ENCODE measurements at regions not wholly inside any gene's neighbourhood (a gene's known extent, or its start where the extent isn't known, plus 50 kb on each side); places are given as distances from the start of the nearest gene placed in this dataset.

GRCh38 chr13:103406967-103407366 is 340.8 kb upstream of the SLC10A2 start:
- no peak for DNase-seq (ENCODE audit: extremely low read depth in 1 of 2, low read depth in 1 of 2)

DNA sequence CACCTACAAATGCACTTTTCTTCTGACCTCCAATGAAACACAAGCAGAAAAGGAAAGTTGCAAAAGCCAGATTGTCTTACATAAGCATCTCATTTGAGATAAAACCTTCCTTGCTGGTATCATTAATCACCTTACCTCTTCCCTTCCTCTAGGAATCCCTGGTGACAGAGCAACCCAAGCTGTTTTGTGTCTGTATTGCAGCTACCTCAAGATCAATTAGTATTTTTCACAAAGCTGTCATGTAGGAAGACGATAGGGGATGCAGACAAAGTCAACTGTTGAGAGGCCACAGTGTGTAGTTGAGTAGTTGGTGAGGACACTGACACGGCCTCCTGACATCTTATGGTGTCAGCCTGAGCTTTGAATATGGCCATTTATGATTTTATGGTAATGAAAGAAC is 339.1 kb upstream of the SLC10A2 start:
- DNase-seq (ENCODE audit: extremely low read depth in 1 of 2, low read depth in 1 of 2), result no peak

GRCh38 chr13:103403814-103404213 is 337.6 kb upstream of the SLC10A2 start:
- DNase-seq (ENCODE audit: extremely low read depth in 1 of 2, low read depth in 1 of 2), result no peak

GRCh38 chr13:103403148-103403740 is 337.0 kb upstream of the SLC10A2 start:
- no peak for DNase-seq (ENCODE audit: extremely low read depth in 1 of 2, low read depth in 1 of 2)

DNA sequence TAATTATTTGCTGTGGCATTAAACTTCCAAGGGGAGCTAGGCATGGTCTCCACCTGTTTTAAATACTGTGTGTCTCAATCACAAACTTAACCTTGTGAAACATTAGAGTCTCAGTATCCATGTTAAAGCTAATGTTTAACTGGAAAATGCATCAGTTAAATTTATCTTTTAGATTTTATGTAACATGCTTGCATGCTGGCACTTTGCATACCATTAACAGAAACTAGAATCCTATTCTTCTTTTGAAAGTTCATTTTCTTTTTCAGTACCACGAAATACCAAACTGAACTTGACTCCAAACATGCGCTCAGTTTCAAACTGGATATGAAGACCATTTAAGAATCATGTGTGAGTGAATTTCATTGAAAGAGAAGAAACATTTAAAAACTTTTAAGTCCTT is 328.9 kb upstream of the SLC10A2 start:
- DNase-seq (ENCODE audit: extremely low read depth in 1 of 2, low read depth in 1 of 2), result no peak

DNA sequence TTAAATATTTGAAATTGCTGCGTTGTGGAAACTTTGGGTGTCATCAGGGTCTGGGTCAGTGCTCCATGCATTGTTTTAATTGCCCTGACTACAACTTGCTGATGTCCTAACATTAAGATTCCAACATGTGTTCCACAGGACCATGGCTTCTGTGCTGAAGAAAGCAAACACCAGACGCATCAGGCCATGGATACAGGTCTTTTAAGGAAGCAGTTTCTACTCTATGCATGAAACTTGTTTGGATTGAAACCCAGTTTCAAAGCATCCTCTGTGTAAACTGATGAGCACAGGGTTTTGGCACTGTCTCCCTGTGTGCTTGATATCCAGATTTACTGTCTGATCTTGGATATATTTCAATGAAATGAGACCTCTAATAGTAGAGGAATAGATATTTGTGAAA is 328.4 kb upstream of the SLC10A2 start:
- DNase-seq (ENCODE audit: extremely low read depth in 1 of 2, low read depth in 1 of 2), result no peak

GRCh38 chr13:103391936-103392335 is 325.7 kb upstream of the SLC10A2 start:
- no peak for DNase-seq (ENCODE audit: extremely low read depth in 1 of 2, low read depth in 1 of 2)

GRCh38 chr13:103388839-103389238 is 322.6 kb upstream of the SLC10A2 start:
- no peak for DNase-seq (ENCODE audit: extremely low read depth in 1 of 2, low read depth in 1 of 2)

DNA sequence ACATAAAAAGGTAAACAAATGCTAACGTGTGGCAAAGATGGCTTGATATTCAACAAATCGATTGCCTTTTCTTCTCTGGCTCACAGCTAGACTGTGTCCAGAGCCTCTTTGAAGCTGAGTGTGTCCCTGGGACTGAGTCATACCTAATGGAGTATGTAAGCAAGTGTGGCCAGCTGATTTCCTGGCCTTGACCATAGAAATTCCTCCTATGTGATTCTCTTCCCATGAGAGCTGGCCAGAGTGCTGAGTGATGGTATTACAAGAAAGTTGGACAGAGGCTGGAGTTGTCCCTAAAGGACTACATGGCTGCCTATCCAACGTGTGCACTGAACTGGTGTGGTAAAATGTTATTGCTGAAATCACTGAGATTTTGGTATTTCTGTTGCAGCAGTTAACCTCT is 320.1 kb upstream of the SLC10A2 start:
- DNase-seq (ENCODE audit: extremely low read depth in 1 of 2, low read depth in 1 of 2), result no peak

DNA sequence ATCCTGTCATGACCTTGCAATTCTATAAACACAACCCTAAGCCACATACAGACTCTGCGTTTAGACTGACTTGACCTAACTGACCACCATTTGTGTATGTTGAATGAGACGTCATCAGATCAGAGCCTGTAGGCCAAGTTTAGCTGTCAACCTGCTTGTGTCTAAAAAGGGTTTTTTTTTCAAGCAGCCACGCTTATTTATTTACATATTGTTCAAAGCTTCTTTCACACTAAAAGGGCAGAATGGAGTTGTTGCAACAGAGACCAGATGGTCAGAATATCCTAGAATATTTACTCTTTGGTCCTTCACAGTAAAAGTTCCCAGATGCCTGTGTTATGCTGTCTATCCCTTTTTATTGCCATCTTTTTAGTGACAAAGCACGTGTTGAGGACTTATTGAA is 307.7 kb upstream of the SLC10A2 start:
- DNase-seq (ENCODE audit: extremely low read depth in 1 of 2, low read depth in 1 of 2), result no peak

- DNase-seq (ENCODE audit: extremely low read depth in 1 of 2, low read depth in 1 of 2), result no peak
These were observed 305.1 kb upstream of the SLC10A2 start for GRCh38 chr13:103371271-103371670.

DNA sequence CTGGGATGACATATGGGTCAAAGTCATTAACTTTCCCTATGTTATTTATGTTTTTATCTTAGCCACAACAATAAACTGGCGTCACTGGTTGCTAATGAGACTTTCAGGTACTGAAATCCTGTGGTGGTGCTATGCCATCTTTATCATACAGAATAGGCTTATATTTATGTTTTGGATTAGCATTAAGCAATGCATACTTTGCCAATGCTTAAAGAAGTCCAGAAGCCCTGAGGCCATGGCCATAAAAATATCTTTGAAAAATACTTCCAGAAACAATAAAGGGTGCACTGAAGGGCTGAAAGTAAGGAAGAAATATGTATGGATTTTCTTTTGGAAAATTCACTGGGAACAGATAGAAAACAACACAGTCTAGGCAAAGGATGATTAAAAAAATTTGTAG is 304.6 kb upstream of the SLC10A2 start:
- no peak for DNase-seq (ENCODE audit: extremely low read depth in 1 of 2, low read depth in 1 of 2)

DNA sequence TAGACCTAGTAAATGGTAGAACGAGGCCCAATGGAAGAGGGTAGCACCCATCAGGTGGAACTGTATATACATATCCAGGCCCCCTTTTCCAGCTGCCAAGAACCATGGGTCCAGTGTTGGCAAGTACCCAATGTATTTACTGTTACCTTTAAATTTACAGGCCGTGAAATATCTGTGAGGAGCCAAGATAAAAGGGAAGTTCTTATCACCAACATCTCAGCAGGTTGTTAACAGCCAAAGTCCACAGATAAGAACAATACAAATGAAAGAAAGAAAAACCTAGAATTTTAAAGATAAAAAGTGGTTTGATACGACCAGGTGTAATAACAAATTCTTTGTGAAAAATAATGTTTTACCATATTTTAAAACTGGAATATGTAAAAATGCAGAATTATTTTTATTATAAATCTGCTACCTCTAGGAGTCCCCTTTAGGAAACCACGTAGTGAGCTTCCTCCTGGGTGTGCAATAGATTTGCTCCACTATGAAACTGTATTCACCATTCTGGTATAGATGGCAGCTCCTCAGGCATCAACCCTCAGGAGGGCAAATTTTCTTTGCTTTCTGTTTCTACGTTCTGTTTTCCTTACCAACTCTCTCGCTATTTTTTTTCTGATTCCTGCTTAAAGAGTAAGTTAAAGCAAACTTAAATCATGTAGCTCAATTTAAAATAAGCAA is 292.2 kb upstream of the SLC10A2 start:
- no peak for DNase-seq (ENCODE audit: extremely low read depth in 1 of 2, low read depth in 1 of 2)

DNA sequence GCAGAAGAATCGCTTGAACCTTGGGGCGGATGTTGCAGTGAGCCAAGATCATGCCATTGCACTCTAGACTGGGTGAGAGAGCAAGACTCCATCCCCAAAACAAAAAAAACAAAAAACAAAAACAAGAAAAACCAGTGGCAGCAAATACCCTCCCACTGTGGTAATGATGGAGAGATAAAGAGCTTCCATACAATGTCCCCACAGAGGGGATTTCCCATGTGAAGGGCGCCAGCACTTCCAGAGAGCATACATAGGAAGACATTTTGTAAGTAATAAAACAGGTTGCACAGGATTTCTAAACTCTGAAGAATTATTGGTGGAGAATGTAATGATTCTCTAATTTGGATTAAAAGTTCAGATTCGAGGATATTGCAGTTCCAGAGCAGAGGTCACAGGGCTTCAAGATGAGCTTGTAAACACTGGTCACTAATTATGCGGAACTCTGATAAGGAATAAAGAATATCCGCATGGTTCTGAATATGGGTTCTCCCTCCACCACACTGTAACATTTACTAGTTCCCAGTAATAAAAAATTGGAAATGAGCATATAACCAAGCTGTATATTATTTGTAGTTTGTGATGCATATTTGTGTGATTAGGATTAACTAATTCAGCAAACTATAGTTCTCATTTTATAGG is 290.1 kb upstream of the SLC10A2 start:
- no peak for DNase-seq (ENCODE audit: extremely low read depth in 1 of 2, low read depth in 1 of 2)

GRCh38 chr13:103354171-103354570 is 288.0 kb upstream of the SLC10A2 start:
- DNase-seq (ENCODE audit: extremely low read depth in 1 of 2, low read depth in 1 of 2), result no peak

- DNase-seq (ENCODE audit: extremely low read depth in 1 of 2, low read depth in 1 of 2), result no peak
These were observed 285.0 kb upstream of the SLC10A2 start for GRCh38 chr13:103351035-103351828.

DNA sequence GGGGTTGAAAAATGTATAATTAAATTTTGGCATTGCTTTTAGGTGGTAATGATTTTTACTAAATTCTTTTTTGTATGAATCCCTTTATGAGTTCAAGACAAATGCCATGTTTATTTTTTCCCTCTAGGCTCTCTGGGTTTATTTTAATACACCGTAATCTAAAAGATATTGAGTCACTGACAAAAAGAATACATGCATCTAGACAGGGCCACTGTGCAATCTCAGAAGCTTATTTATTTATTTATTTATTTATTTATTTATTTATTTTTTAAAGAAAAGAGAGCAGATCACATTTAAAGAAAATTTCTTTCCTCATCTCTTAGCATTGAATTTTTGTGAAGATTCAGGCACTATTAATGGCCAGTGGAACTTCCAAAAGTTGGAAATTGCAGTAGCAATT is 283.9 kb upstream of the SLC10A2 start:
- no peak for DNase-seq (ENCODE audit: extremely low read depth in 1 of 2, low read depth in 1 of 2)

DNA sequence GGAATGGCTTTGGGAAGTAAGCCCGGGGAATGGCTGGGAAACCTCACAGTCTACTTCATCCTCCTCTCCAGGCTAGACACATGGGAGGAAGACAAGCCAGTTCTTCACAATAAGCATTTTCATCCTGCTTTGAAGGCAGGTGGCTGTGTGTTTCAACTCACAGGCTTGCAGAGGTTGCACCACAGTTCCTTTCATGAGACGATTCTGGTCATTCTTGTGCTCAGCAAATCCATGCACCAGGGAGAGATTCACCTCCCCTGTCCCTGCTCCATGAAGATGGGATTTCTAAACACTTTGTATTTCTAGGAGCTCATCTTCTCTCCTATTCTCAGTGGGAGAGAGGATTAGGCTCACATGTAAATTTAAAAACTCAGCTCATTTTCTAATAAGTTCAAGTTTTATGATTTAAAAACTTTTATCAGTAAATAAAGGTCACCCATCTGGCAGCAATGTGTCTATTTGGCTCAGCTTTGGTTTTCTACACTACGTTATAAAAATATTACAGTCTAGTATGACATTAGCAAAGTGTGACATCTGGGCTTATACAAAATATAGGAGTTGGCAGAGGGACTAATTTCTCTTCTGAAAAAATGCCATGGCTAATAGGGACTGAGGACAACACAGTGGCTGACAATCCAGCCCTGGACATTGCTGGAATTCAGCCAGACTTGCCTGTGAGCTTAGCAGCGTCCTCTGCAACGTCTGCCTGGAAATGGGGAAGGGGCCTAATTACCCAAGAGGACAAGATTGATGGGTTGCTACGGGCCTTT is 283.2 kb upstream of the SLC10A2 start:
- DNase-seq (ENCODE audit: extremely low read depth in 1 of 2, low read depth in 1 of 2), result no peak

DNA sequence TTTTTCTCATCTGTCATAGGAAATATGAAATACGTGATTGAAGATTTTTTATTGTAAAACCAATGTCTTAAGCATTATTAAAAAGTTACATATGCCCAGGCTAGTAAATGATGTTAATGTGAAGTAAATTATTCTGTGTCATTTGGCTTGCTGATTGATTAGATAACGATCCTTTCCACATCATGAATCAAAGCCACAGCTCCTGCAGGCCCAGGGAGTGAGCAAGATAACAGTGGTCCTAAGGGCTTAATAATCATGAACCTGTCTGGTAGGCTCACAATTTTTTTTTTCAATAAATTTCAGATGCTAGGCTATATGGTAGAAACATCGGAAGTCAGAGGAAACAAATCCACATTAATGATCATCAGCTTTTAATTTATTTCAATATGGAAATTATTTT is 269.0 kb upstream of the SLC10A2 start:
- DNase-seq (ENCODE audit: extremely low read depth in 1 of 2, low read depth in 1 of 2), result no peak

DNA sequence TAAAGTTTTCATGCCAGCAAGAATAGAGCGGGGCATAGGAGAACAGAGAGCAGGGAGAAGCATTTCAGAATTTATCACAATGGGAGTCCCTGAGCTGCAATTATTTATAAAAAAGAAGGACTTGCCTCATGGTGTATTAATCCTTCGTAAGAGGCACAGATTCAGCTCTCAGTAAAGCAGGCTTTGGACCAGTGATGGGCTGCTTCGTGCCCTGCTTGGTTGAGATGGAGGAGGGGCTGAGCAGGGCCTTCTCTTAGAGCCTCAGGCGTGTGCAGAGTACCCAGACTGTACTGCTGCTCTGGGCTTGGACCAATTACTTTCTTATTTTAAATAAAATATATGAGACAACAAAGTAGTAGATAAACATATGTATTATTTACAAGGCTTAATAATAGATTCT is 265.7 kb upstream of the SLC10A2 start:
- DNase-seq (ENCODE audit: extremely low read depth in 1 of 2, low read depth in 1 of 2), result no peak

DNA sequence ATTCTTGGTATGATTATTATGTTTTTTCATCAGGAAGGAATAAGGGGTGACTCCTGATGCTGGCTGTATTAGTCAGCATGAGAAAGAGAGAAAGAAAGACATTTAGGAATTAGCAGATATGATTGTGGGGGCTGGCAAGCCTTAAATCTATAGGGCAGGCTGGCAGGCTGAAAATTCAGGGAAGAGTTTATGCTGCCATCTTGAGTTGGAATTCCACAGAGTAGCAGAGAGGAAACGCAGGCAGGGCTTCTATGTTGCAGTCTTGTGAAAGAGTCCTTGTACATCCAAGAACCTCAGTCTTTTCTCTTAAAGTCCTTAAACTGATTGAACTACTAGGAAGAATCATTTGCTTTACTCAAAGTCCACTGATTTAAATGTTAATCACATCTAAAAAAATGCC is 262.7 kb upstream of the SLC10A2 start:
- DNase-seq (ENCODE audit: extremely low read depth in 1 of 2, low read depth in 1 of 2), result no peak
